Psoas muscle (tissue), 7 donors: ENCODE measurements at regions not wholly inside any gene's neighbourhood (a gene's known extent, or its start where the extent isn't known, plus 50 kb on each side); places are given as distances from the start of the nearest gene placed in this dataset.

ENCODE experiments used
- ATAC-seq, 4 donors: fragments of 200-7000 bp; cut with Tn5 transposase; one replicate each; pipeline ENCODE4 v1.9.1; 2020; ENCODE audit warnings: moderate library complexity in 3 of 4, mild to moderate bottlenecking in 2 of 4
- DNase-seq, 2 donors: peaks; one replicate each; pipeline ENCODE4 v3.0.0-alpha.2; 2020
- H3K27ac ChIP-seq: fragments of 200-600 bp; one replicate; pipeline ENCODE4 v1.8.0; 2022
- H3K27me3 ChIP-seq, 3 donors: fragments of 200-600 bp in 1 of 3; one replicate each; pipeline versions ENCODE4 v1.6.1 to v1.8.0; 2013 to 2022; ENCODE audit warnings: low read length in 2 of 3, mild to moderate bottlenecking in 2 of 3, moderate library complexity in 1 of 3; ENCODE audit not compliant: insufficient read depth in 3 of 3
- H3K36me3 ChIP-seq, 2 donors: fragments of 200-600 bp in 1 of 2; one replicate each; pipeline versions ENCODE4 v1.6.1 to v1.8.0; 2013 to 2022; ENCODE audit warnings: low read depth in 1 of 2, mild to moderate bottlenecking in 1 of 2, moderate library complexity in 1 of 2; ENCODE audit not compliant: insufficient read depth in 1 of 2
- H3K4me1 ChIP-seq: fragments of 200-600 bp; one replicate; pipeline ENCODE4 v1.8.0; 2022
- H3K4me3 ChIP-seq: fragments of 200-600 bp; one replicate; pipeline ENCODE4 v1.8.0; 2022; ENCODE audit warnings: mild to moderate bottlenecking
- H3K9me3 ChIP-seq: fragments of 200-600 bp; one replicate; pipeline ENCODE4 v1.8.0; 2022
- WGBS, 3 donors: extraction: QIAGEN DNeasy Blood & Tissue Kit; methylation state at CpG; one replicate each; pipeline versions ENCODE4 v1.1.6 to v1.1.7; 2013; 5-methylcytosine and 5-hydroxymethylcytosine counted together
- intact Hi-C, 2 donors: fragments of 100-400 bp; cut with DNase I; formaldehyde crosslinking; loops; one replicate each; pipeline versions ENCODE4 v1.11.0 to v1.14.2; 2022
- TF ChIP-seq, protein P1 (sequence below): fragments of 200-600 bp; IDR thresholded peaks from one replicate; pipeline ENCODE4 v1.8.0; 2022; ENCODE audit warnings: antibody characterized with exemption
- donor health status: healthy with polysubstance abuse.
- donor health status: DM: no; HTN: no; CAD: no; lungs with moderate emphysema.
- donor health status: Bipolar disorder and iron deficiency.
- donor health status: healthy.
- donor health status: DM: yes; HTN: yes; CAD: no.
- donor health status: DM: no; HTN: no; CAD: no.
- donor health status: DM: yes; HTN: yes; CAD: no.

GRCh38 chr9:34892886-34893285 is 65.2 kb upstream of the PHF24 start:
- Histone ChIP-seq H3K27ac (no peak overlapping the region), H3K27me3 (peaks cover 0 to 10% (median 0%) of the 10 kb centered on the region in 3 donors), H3K4me3 (no peak overlapping the region), H3K4me1 (no peaks in the 10 kb centered on the region), H3K36me3 (no peaks in the 10 kb centered on the region), H3K9me3 (no peaks in the 10 kb centered on the region)
- ATAC-seq (no peak), DNase-seq (no peak)
- intact Hi-C loops: loop anchor here in 1 of 2 donors (10.0 kb wide), 1 partner anchor 362 kb away; no protein-coding TSS in a partner anchor
- 30 to 38% (median 34%) methylated on average over 5 of the region's 5 CpGs for WGBS, 3 donors
- TF ChIP-seq, protein P1, sequence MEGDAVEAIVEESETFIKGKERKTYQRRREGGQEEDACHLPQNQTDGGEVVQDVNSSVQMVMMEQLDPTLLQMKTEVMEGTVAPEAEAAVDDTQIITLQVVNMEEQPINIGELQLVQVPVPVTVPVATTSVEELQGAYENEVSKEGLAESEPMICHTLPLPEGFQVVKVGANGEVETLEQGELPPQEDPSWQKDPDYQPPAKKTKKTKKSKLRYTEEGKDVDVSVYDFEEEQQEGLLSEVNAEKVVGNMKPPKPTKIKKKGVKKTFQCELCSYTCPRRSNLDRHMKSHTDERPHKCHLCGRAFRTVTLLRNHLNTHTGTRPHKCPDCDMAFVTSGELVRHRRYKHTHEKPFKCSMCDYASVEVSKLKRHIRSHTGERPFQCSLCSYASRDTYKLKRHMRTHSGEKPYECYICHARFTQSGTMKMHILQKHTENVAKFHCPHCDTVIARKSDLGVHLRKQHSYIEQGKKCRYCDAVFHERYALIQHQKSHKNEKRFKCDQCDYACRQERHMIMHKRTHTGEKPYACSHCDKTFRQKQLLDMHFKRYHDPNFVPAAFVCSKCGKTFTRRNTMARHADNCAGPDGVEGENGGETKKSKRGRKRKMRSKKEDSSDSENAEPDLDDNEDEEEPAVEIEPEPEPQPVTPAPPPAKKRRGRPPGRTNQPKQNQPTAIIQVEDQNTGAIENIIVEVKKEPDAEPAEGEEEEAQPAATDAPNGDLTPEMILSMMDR: no peak

DNA sequence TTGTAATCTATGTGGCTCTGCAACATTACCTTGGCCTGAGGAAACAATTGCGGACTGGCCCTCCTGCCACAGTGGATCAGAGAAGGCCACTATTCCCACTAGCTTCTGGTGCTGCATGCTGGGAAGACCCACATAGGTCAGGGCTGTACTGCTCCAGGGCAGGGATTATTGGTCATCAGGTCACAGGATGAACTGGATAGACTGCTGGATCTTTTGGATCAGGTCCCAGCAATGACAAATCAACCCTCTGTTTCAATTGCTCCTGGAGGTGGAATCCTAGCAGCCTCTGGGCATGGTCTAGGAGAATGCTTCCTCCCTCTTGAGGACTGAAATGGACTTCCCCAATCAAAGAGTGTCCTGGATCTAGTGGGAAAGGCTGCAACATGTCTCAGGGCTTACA is 66.7 kb upstream of the PHF24 start:
- no peak for ATAC-seq
- 91 to 97% (median 92%) methylated on average over 1 of the region's 1 CpG for WGBS, 3 donors
- intact Hi-C loops: loop anchor here in 1 of 2 donors (10.0 kb wide), 1 partner anchor 363 kb away; no protein-coding TSS in a partner anchor

DNA sequence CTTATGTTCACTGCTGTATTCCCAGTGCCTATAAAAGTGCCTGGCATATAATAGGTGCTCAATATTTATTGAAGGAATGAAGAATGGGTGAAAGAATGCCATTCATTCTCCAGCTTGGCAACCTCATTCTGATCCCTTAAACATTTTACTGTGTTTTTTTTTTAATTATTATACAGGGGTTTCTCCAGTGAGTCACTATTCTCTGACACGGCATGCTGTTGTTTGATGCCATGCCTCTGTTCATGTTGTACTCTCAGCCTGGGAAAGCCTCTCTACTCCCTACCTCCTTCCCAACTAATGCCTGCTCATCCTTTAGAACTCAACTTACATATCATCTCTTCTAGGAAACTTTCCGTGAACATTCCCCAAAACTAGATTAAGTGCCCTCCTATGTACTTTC is 70.2 kb upstream of the PHF24 start:
- no peak for ATAC-seq

More for the DNA sequence above, 66.7 kb upstream of the PHF24 start:
- H3K36me3 ChIP-seq: no peaks in the 10 kb centered on the region
- H3K27me3 ChIP-seq: peaks cover 0 to 6% (median 4%) of the 10 kb centered on the region in 3 donors
- no peaks in the 10 kb centered on the region for H3K9me3 ChIP-seq
- TF ChIP-seq, protein P1: no peak
- no peaks in the 10 kb centered on the region for H3K4me1 ChIP-seq
- H3K4me3 ChIP-seq: no peak overlapping the region
- no peak overlapping the region for H3K27ac ChIP-seq
- DNase-seq: no peak

GRCh38 chr9:34884747-34885189 is 73.3 kb upstream of the PHF24 start:
- H3K27me3 ChIP-seq: peaks cover 2 to 9% (median 4%) of the 10 kb centered on the region in 3 donors
- intact Hi-C loops: no loop called here
- no peak for DNase-seq
- TF ChIP-seq, protein P1: no peak
- 59 to 75% (median 69%) methylated on average over 2 of the region's 2 CpGs for WGBS, 3 donors
- no peaks in the 10 kb centered on the region for H3K36me3 ChIP-seq
- H3K9me3 ChIP-seq: no peaks in the 10 kb centered on the region
- no peak for ATAC-seq
- no peak overlapping the region for H3K27ac ChIP-seq
- H3K4me1 ChIP-seq: no peaks in the 10 kb centered on the region
- H3K4me3 ChIP-seq: no peak overlapping the region

More for the DNA sequence above, 70.2 kb upstream of the PHF24 start:
- 34 to 45% (median 39%) methylated on average over 2 of the region's 2 CpGs for WGBS, 3 donors
- intact Hi-C loops: no loop called here
- Histone ChIP-seq H3K4me3 (no peak overlapping the region), H3K27ac (no peak overlapping the region), H3K4me1 (no peaks in the 10 kb centered on the region), H3K36me3 (no peaks in the 10 kb centered on the region), H3K27me3 (peaks cover 2 to 9% (median 4%) of the 10 kb centered on the region in 3 donors), H3K9me3 (no peaks in the 10 kb centered on the region)
- TF ChIP-seq, protein P1: no peak
- DNase-seq: no peak

- 83 to 92% (median 86%) methylated on average over 3 of the region's 3 CpGs for WGBS, 3 donors
- DNase-seq: no peak
- Histone ChIP-seq H3K27me3 (no peaks in the 10 kb centered on the region), H3K27ac (no peak overlapping the region), H3K36me3 (no peaks in the 10 kb centered on the region), H3K9me3 (no peaks in the 10 kb centered on the region), H3K4me1 (no peaks in the 10 kb centered on the region), H3K4me3 (no peak overlapping the region)
- intact Hi-C loops: no loop called here
- no peak for ATAC-seq
- TF ChIP-seq, protein P1: no peak
Observed at GRCh38 chr9:34876096-34876495, 82.0 kb upstream of the PHF24 start.
